GM12864 (cell line): ENCODE measurements at regions not wholly inside any gene's neighbourhood (a gene's known extent, or its start where the extent isn't known, plus 50 kb on each side); places are given as distances from the start of the nearest gene placed in this dataset.
A peak's percentile ranks its signal among the peaks of the same experiment; 100 is the strongest.

ENCODE experiments used
- DNase-seq: peaks from one replicate; pipeline ENCODE4 v3.0.0-alpha.2; 2011; ENCODE audit warnings: low read depth
- H3K4me3 ChIP-seq: 2 replicates; pipeline ENCODE4 v1.5.1; 2011; ENCODE audit warnings: mild to moderate bottlenecking, low read depth, low read length, control low read depth
- TF ChIP-seq, protein P1 (sequence below): IDR thresholded peaks from 2 replicates; pipeline ENCODE4 v1.5.1; 2011; ENCODE audit warnings: low read depth, mild to moderate bottlenecking, moderate library complexity, low read length, control low read depth, inconsistent platforms; ENCODE audit errors: missing control alignments

DNA sequence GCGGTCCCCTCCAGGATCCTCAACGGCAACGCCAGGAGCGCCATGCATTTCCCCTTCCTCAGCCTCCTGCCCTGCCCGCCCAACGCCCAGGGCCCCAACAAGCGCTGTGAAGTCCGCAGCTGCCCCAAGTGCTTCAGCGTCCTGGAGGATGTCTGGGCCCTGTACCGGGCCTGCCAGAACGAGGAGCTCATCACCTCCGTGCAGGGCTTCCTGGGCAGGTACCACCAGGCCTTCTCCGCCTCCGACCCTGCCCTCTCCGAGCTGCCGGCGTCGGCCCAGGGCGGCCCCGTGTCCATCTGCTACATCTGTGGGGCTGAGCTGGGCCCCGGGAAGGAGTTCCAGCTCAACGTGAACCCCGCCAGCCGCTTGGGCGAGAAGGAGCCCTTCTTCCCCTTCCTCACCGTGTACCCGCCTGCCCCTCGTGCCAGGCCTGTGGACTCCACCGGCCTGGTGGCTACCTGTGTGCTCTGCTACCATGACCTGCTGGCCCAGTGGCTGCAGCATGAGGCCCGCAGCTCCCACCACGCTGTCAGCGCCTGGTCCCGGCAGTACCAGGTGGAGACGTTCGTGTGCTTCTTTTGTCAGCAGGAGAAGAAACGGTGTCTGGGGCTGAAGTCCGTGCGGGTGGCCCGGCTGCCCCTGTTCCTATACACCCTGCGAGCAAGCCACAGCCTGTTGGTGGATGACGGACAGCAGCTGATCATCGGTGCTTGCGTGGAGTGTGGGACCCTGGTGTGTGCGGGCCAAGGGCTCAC is 58.9 kb upstream of the CIBAR2 start:
- TF ChIP-seq, protein P1, sequence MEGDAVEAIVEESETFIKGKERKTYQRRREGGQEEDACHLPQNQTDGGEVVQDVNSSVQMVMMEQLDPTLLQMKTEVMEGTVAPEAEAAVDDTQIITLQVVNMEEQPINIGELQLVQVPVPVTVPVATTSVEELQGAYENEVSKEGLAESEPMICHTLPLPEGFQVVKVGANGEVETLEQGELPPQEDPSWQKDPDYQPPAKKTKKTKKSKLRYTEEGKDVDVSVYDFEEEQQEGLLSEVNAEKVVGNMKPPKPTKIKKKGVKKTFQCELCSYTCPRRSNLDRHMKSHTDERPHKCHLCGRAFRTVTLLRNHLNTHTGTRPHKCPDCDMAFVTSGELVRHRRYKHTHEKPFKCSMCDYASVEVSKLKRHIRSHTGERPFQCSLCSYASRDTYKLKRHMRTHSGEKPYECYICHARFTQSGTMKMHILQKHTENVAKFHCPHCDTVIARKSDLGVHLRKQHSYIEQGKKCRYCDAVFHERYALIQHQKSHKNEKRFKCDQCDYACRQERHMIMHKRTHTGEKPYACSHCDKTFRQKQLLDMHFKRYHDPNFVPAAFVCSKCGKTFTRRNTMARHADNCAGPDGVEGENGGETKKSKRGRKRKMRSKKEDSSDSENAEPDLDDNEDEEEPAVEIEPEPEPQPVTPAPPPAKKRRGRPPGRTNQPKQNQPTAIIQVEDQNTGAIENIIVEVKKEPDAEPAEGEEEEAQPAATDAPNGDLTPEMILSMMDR: no peak
- DNase-seq: no peak
- no peak overlapping the region for H3K4me3 ChIP-seq

DNA sequence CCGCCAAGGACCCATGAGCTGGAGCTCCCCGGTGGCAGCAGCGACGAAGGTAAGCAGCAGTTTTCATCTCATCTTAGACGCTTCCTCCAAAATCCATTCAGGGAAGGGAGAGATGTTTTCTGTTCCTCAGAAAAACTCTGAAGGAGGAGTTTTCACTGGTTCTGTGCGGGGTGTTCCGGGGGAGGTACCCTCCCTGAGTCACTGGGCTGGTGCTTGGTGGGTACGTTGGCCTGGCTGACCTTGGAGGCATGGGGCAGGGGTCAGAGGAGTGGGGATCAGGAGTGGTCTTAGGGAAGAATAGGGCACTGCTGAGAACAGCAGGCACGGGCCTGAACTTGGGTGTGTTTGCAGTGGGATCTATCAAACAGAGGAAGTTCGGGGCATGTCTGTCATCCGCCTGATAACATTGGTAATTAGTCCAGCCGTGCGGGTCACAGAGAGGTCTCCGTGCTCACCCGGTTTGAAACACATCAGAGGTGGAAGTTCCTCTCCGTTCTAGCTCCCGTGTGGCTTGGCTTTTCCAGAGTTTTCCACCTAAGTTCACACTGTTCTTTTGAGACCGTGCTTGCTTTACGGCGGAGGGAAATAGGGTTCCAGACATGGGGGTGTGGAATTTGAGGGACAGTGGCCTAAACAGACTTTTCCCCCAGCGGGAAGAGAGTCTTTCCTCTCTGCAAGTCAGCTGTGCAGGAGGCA is 59.6 kb upstream of the CIBAR2 start:
- H3K4me3 ChIP-seq: no peak overlapping the region
- no peak for DNase-seq

DNA sequence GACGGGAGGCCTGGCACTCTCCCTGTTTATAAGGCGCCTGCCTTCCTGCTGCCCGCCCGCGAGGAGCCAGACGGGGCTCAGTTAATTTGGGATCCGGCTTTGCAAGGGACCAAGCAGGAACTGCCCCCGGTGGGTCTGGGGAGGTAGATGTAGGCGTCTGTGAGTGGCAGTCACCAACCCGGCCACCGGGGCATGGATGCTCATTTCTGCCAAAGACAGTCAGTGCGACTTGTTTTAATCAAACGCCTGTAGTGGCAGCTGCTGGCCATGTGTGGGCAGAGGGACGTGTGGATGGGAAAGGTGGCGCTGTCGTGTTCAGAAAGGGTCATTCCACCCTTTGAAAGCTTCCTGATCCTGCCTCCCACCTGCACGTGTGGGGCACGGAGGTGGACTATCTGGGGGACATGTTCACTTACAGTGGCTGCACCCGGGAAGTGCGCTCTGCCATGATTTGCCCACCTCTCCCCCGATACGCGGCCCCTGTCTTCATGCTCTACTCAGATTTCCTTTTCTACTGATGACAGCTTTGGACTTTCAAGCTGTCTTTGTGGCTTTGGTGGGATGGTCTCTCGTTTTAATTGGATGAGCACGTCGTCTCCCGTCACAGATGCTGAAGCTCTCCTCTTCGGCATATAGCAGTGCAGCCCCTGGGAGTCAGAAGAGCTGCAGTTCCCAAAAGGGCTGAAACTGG is 60.3 kb upstream of the CIBAR2 start:
- no peak for DNase-seq
- no peak overlapping the region for H3K4me3 ChIP-seq
- TF ChIP-seq, protein P1: peak; percentile 17

More for the DNA sequence above, 59.6 kb upstream of the CIBAR2 start:
- TF ChIP-seq, protein P1: no peak

DNA sequence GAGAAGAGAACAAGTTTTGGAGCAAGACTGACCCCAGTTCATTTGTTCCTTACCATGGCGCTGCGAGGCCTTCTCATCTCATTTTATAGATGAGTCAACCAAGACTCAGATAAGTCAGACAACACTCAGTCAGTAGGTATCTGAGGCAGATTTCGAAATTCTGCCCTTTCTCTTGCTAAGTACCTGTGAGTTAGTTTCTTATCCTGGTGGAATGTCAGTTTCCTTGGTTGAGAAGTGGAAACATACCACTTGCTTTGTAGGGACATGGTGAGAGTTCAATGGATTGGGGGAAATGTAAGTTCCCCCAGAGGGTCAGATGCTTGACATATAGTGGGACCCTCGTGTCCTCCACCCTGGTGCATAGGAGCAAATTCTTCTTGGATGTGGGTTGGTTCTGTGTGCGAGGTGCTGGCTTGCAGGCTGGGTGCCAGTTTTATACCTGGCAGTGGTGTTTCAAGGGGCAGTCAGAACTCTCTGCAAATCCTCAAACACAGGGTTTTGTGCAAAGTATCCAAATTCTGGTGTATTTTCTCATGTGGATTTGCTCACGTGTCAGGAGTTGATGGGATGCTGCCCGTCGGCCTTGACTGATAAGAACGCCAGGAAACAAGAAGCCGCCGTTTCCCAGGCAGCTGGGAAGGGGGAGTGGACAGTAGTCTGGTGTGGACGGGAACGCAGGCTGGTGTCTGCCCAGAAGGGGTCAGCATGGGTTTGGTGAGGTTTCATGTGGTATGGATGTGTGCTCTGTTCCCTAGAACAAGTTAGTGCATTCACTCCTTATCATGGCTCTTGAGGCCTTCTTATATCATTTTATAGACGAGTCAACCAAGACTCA is 61.1 kb upstream of the CIBAR2 start:
- TF ChIP-seq, protein P1: no peak
- H3K4me3 ChIP-seq: no peak overlapping the region
- no peak for DNase-seq

DNA sequence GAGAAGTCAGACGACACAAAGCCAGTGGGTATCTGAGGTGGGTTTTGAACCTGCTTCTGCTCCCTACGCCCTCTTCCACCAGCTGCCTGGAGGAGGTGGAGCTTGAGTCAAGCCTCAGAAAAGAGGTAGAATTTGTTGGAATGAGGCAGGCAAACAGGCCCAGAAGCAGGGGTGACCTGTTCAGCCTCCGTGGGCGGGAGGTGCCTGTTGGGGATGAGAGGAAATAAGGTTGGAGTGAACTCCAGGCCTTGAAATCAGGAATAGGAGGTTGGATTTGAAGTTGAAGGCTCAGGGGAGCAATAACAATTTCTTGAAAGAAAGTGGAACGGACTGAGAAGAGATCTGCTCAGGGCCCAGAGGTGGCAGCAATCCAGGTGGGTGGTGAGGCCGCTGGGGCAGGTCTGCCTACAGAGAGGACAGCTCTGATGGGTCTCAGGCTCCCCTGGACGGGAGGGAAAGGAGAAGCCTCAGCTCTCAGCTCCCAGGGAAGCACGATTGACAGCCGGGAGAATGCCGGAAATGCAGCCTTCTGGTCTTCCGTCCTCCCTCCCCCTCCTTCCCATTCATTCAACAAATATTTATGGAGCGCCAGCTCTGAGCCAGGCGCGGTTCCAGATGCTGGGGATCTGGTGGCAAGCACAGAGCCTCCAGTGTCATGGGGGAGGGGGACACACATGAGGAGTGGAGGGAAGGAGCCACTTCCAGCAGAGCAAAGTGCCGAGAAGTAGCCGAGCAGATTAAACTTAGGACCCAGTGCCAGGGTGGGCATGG is 61.9 kb upstream of the CIBAR2 start:
- no peak overlapping the region for H3K4me3 ChIP-seq
- TF ChIP-seq, protein P1: no peak
- DNase-seq: no peak
